ENCODE measurements at regions not wholly inside any gene's neighbourhood (a gene's known extent, or its start where the extent isn't known, plus 50 kb on each side); places are given as distances from the start of the nearest gene placed in this dataset.

- TF ChIP-seq POLR2A (IDR thresholded peaks at IDR 0.05) (no peak), CTCF (IDR thresholded peaks at IDR 0.05) (no peak)
Observed at GRCh38 chr9:22840641-22841040, 394.0 kb downstream of the DMRTA1 start.

All from prostate gland (tissue), 2 donors.